GM18861 (cell line): ENCODE measurements at regions not wholly inside any gene's neighbourhood (a gene's known extent, or its start where the extent isn't known, plus 50 kb on each side); places are given as distances from the start of the nearest gene placed in this dataset.
A peak's percentile ranks its signal among the peaks of the same experiment; 100 is the strongest.

ENCODE experiments used
- ATAC-seq: cut with Tn5 transposase; IDR thresholded peaks from one replicate; pipeline ENCODE4 v1.9.1; 2021; ENCODE audit not compliant: unreplicated experiment

- no peak for ATAC-seq
Measured at GRCh38 chr12:19572920-19573558, 133.7 kb downstream of the AEBP2 start.

GRCh38 chr12:19573866-19574265, 134.6 kb downstream of the AEBP2 start:
- no peak for ATAC-seq

- no peak for ATAC-seq
Measured at GRCh38 chr12:19574601-19575000, 135.3 kb downstream of the AEBP2 start.

GRCh38 chr12:19575337-19576243, 136.3 kb downstream of the AEBP2 start:
- no peak for ATAC-seq

GRCh38 chr12:19576506-19577280, 137.4 kb downstream of the AEBP2 start:
- no peak for ATAC-seq

- no peak for ATAC-seq
Measured at GRCh38 chr12:19577281-19577530, 137.9 kb downstream of the AEBP2 start.

- ATAC-seq, result no peak
Measured at GRCh38 chr12:19584732-19585131, 145.4 kb downstream of the AEBP2 start.

- ATAC-seq, result peak; percentile 48
Measured at GRCh38 chr12:19588951-19589350, 149.7 kb downstream of the AEBP2 start.

- no peak for ATAC-seq
Measured at GRCh38 chr12:19591951-19592350, 152.7 kb downstream of the AEBP2 start.

GRCh38 chr12:19596434-19597166, 157.3 kb downstream of the AEBP2 start:
- ATAC-seq, result no peak

GRCh38 chr12:19597167-19598026, 158.1 kb downstream of the AEBP2 start:
- no peak for ATAC-seq

- ATAC-seq, result no peak
Measured at GRCh38 chr12:19605720-19606119, 166.4 kb downstream of the AEBP2 start.

- ATAC-seq, result no peak
Measured at GRCh38 chr12:19608039-19608438, 168.7 kb downstream of the AEBP2 start.

GRCh38 chr12:19613051-19613535, 173.8 kb downstream of the AEBP2 start:
- ATAC-seq, result no peak

GRCh38 chr12:19614601-19615383, 175.5 kb downstream of the AEBP2 start:
- no peak for ATAC-seq

GRCh38 chr12:19615384-19615725, 176.1 kb downstream of the AEBP2 start:
- ATAC-seq, result no peak

- ATAC-seq, result no peak
Measured at GRCh38 chr12:19616781-19617180, 177.5 kb downstream of the AEBP2 start.

- no peak for ATAC-seq
Measured at GRCh38 chr12:19620222-19620621, 180.9 kb downstream of the AEBP2 start.

GRCh38 chr12:19623751-19624399, 184.6 kb downstream of the AEBP2 start:
- no peak for ATAC-seq
